Muscle layer of duodenum (tissue), 2 donors: ENCODE measurements at regions not wholly inside any gene's neighbourhood (a gene's known extent, or its start where the extent isn't known, plus 50 kb on each side); places are given as distances from the start of the nearest gene placed in this dataset.
"Not testable (repeated sequence)": the region's sequence is repeated elsewhere in the genome, so short reads cannot be mapped to it uniquely, and the experiment has no call there.

Experiments
- H3K27ac ChIP-seq: one replicate; pipeline ENCODE4 v1.7.0; 2013; ENCODE audit warnings: mild to moderate bottlenecking, low read length
- H3K27me3 ChIP-seq: one replicate; pipeline ENCODE4 v1.7.0; 2013; ENCODE audit warnings: low read depth, mild to moderate bottlenecking, control low read depth, low read length
- H3K36me3 ChIP-seq, 2 donors: one replicate each; pipeline ENCODE4 v1.7.0; 2013; ENCODE audit warnings: low read length in 2 of 2, control low read depth in 1 of 2, mild to moderate bottlenecking in 1 of 2; ENCODE audit not compliant: insufficient read depth in 2 of 2, control insufficient read depth in 1 of 2
- H3K4me1 ChIP-seq, 2 donors: one replicate each; pipeline ENCODE4 v1.7.0; 2013; ENCODE audit warnings: low read length in 2 of 2, mild to moderate bottlenecking in 2 of 2, control low read depth in 1 of 2, moderate library complexity in 1 of 2; ENCODE audit not compliant: insufficient read depth in 2 of 2, control insufficient read depth in 1 of 2
- H3K4me3 ChIP-seq, 2 donors: one replicate each; pipeline ENCODE4 v1.7.0; 2013; ENCODE audit warnings: low read length in 2 of 2, low read depth in 1 of 2, mild to moderate bottlenecking in 1 of 2
- H3K9me3 ChIP-seq, 2 donors: one replicate each; pipeline ENCODE4 v1.7.0; 2013; ENCODE audit warnings: low read length in 2 of 2, control low read depth in 1 of 2, mild to moderate bottlenecking in 1 of 2; ENCODE audit not compliant: control insufficient read depth in 1 of 2
- donor health status: healthy.

DNA sequence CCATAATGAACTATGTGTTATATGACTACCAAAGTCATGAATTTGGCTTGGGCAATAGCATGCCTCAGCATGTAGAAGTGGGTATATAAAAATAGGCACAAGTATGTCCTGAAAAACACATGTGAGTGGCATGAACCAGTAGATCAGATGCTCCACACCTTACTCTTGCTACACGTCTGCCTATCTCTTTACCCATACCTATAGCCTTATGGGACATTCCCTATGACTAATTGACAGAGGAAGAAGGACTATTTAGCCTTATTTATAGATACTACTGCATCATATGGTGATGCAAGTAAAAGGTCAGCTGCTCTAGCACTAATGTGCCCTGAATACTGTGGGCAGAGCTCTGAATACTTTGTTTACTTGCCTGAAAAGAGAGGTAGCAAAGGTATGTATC is 81.0 kb upstream of the ZPLD1 start:
- no peaks in the 10 kb centered on the region for H3K4me1 ChIP-seq
- no peaks in the 10 kb centered on the region for H3K36me3 ChIP-seq
- H3K27ac ChIP-seq: no peak overlapping the region
- H3K9me3 ChIP-seq: no peaks in the 10 kb centered on the region
- H3K4me3 ChIP-seq: no peak overlapping the region
- H3K27me3 ChIP-seq: no peaks in the 10 kb centered on the region

GRCh38 chr3:102354818-102355515 is 79.8 kb upstream of the ZPLD1 start:
- Histone ChIP-seq H3K36me3 (no peaks in the 10 kb centered on the region), H3K27me3 (no peaks in the 10 kb centered on the region), H3K27ac (no peak overlapping the region), H3K9me3 (no peaks in the 10 kb centered on the region), H3K4me1 (no peaks in the 10 kb centered on the region), H3K4me3 (no peak overlapping the region)

GRCh38 chr3:102356506-102356905 is 78.3 kb upstream of the ZPLD1 start:
- Histone ChIP-seq H3K4me1 (no peaks in the 10 kb centered on the region), H3K9me3 (no peaks in the 10 kb centered on the region), H3K36me3 (no peaks in the 10 kb centered on the region), H3K27me3 (no peaks in the 10 kb centered on the region), H3K4me3 (no peak overlapping the region), H3K27ac (no peak overlapping the region)

- H3K4me1 ChIP-seq, H3K27me3 ChIP-seq, H3K27ac ChIP-seq, H3K4me3 ChIP-seq, H3K9me3 ChIP-seq, H3K36me3 ChIP-seq: not testable (repeated sequence)
These were observed 77.5 kb upstream of the ZPLD1 start for GRCh38 chr3:102357313-102357712.

DNA sequence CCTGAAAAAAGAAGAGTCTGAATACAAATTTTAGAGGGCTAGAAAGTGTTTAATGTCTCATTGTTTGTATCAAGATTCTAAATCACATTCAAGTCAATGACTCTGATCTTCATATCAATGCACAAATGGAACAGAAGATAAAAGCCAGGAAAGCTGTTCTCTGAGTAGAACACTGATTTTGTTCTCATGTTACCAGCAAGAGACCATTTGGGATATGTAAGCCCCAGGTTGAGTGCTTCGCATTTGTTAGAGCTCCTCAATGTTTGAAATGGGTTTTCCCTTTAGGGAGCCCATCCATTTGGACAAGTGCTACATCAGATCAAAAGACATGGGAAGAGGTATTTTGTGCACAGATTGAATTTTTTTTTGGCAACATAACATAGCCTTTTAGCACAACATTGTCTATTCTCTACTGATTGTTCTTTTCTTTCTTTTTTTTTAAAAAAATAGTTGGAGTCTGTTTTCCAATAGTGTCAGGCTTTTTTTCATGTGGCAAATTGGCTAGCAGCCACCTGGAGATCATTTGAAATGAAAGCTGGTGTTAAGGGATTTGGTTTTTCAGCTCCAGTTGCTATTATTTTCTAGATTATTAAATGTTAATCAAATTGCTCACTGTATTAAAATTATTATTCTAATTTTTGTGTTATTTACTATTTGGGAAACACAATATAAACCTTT is 74.5 kb upstream of the ZPLD1 start:
- H3K4me1 ChIP-seq: no peaks in the 10 kb centered on the region
- H3K27me3 ChIP-seq: no peaks in the 10 kb centered on the region
- no peaks in the 10 kb centered on the region for H3K36me3 ChIP-seq
- no peak overlapping the region for H3K27ac ChIP-seq
- peaks cover 0 to 9% of the 10 kb centered on the region in 2 donors for H3K9me3 ChIP-seq
- H3K4me3 ChIP-seq: no peak overlapping the region

GRCh38 chr3:102361101-102361500 is 73.7 kb upstream of the ZPLD1 start:
- H3K9me3 ChIP-seq: peaks cover 0 to 9% of the 10 kb centered on the region in 2 donors
- H3K36me3 ChIP-seq: no peaks in the 10 kb centered on the region
- H3K27ac ChIP-seq: no peak overlapping the region
- no peak overlapping the region for H3K4me3 ChIP-seq
- no peaks in the 10 kb centered on the region for H3K4me1 ChIP-seq
- H3K27me3 ChIP-seq: no peaks in the 10 kb centered on the region

DNA sequence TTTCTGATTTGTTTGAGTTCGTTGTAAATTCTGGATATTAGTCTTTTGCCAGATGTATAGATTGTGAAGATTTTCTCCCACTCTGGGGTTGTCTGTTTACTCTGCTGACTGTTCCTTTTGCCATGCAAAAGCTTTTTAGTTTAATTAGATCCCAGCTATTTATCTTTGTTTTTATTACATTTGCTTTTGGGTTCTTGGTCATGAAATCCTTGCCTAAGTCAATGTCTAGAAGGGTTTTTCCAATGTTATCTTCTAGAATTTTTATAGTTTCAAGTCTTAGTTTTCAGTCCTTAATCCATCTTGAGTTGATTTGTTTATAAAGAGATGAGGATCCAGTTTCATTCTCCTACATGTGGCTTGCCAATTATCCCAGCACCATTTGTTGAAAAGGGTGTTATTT is 68.7 kb upstream of the ZPLD1 start:
- not testable (repeated sequence) for H3K36me3 ChIP-seq, H3K4me3 ChIP-seq, H3K27ac ChIP-seq, H3K9me3 ChIP-seq, H3K27me3 ChIP-seq, H3K4me1 ChIP-seq

- H3K27ac ChIP-seq: no peak overlapping the region
- H3K4me3 ChIP-seq: no peak overlapping the region
- no peaks in the 10 kb centered on the region for H3K9me3 ChIP-seq
- no peaks in the 10 kb centered on the region for H3K36me3 ChIP-seq
- H3K27me3 ChIP-seq: no peaks in the 10 kb centered on the region
- no peaks in the 10 kb centered on the region for H3K4me1 ChIP-seq
These were observed 59.8 kb upstream of the ZPLD1 start for GRCh38 chr3:102374863-102375634.

GRCh38 chr3:102378216-102378615 is 56.6 kb upstream of the ZPLD1 start:
- no peaks in the 10 kb centered on the region for H3K36me3 ChIP-seq
- H3K27ac ChIP-seq: no peak overlapping the region
- no peaks in the 10 kb centered on the region for H3K27me3 ChIP-seq
- no peak overlapping the region for H3K4me3 ChIP-seq
- H3K4me1 ChIP-seq: no peaks in the 10 kb centered on the region
- H3K9me3 ChIP-seq: no peaks in the 10 kb centered on the region

GRCh38 chr3:102382201-102382600 is 52.6 kb upstream of the ZPLD1 start:
- H3K9me3 ChIP-seq, H3K27ac ChIP-seq, H3K4me1 ChIP-seq, H3K36me3 ChIP-seq, H3K27me3 ChIP-seq, H3K4me3 ChIP-seq: not testable (repeated sequence)
